ENCODE measurements at regions not wholly inside any gene's neighbourhood (a gene's known extent, or its start where the extent isn't known, plus 50 kb on each side); places are given as distances from the start of the nearest gene placed in this dataset.

GRCh38 chr6:92376691-92377090, 1042.7 kb downstream of the EPHA7 start:
- no peak for DNase-seq (ENCODE audit: low spot score)

GRCh38 chr6:92371211-92372208, 1047.8 kb downstream of the EPHA7 start:
- DNase-seq (ENCODE audit: low spot score), result no peak

- no peak for DNase-seq (ENCODE audit: low spot score)
Measured at GRCh38 chr6:92369309-92369708, 1050.0 kb downstream of the EPHA7 start.

- no peak for DNase-seq (ENCODE audit: low spot score)
Measured at GRCh38 chr6:92364948-92365541, 1054.3 kb downstream of the EPHA7 start.

- no peak for DNase-seq (ENCODE audit: low spot score)
Measured at GRCh38 chr6:92363111-92363510, 1056.2 kb downstream of the EPHA7 start.

GRCh38 chr6:92362404-92362803, 1057.0 kb downstream of the EPHA7 start:
- DNase-seq (ENCODE audit: low spot score), result no peak

- no peak for DNase-seq (ENCODE audit: low spot score)
Measured at GRCh38 chr6:92361990-92362389, 1057.4 kb downstream of the EPHA7 start.

GRCh38 chr6:92354270-92354829, 1065.0 kb downstream of the EPHA7 start:
- DNase-seq (ENCODE audit: low spot score), result no peak

GRCh38 chr6:92352130-92352529, 1067.2 kb downstream of the EPHA7 start:
- DNase-seq (ENCODE audit: low spot score), result no peak

GRCh38 chr6:92341201-92341600, 1078.2 kb downstream of the EPHA7 start:
- DNase-seq (ENCODE audit: low spot score), result no peak

GRCh38 chr6:92339936-92340640, 1079.3 kb downstream of the EPHA7 start:
- no peak for DNase-seq (ENCODE audit: low spot score)

GRCh38 chr6:92337571-92337970, 1081.8 kb downstream of the EPHA7 start:
- DNase-seq (ENCODE audit: low spot score), result no peak

- no peak for DNase-seq (ENCODE audit: low spot score)
Measured at GRCh38 chr6:92329208-92329847, 1090.0 kb downstream of the EPHA7 start.

GRCh38 chr6:92315312-92315711, 1104.0 kb downstream of the EPHA7 start:
- no peak for DNase-seq (ENCODE audit: low spot score)

GRCh38 chr6:92297101-92297500, 1122.3 kb downstream of the EPHA7 start:
- DNase-seq (ENCODE audit: low spot score), result no peak

GRCh38 chr6:92292067-92292466, 1127.3 kb downstream of the EPHA7 start:
- DNase-seq (ENCODE audit: low spot score), result no peak

- no peak for DNase-seq (ENCODE audit: low spot score)
Measured at GRCh38 chr6:92289831-92290230, 1129.5 kb downstream of the EPHA7 start.

GRCh38 chr6:92281571-92282076, 1137.7 kb downstream of the EPHA7 start:
- DNase-seq (ENCODE audit: low spot score), result no peak

GRCh38 chr6:92275150-92275549, 1144.2 kb downstream of the EPHA7 start:
- no peak for DNase-seq (ENCODE audit: low spot score)

- no peak for DNase-seq (ENCODE audit: low spot score)
Measured at GRCh38 chr6:92274588-92274987, 1144.8 kb downstream of the EPHA7 start.

GRCh38 chr6:92273694-92274093, 1145.7 kb downstream of the EPHA7 start:
- no peak for DNase-seq (ENCODE audit: low spot score)

- no peak for DNase-seq (ENCODE audit: low spot score)
Measured at GRCh38 chr6:92271091-92271490, 1148.3 kb downstream of the EPHA7 start.
